ENCODE measurements at regions not wholly inside any gene's neighbourhood (a gene's known extent, or its start where the extent isn't known, plus 50 kb on each side); places are given as distances from the start of the nearest gene placed in this dataset.

DNA sequence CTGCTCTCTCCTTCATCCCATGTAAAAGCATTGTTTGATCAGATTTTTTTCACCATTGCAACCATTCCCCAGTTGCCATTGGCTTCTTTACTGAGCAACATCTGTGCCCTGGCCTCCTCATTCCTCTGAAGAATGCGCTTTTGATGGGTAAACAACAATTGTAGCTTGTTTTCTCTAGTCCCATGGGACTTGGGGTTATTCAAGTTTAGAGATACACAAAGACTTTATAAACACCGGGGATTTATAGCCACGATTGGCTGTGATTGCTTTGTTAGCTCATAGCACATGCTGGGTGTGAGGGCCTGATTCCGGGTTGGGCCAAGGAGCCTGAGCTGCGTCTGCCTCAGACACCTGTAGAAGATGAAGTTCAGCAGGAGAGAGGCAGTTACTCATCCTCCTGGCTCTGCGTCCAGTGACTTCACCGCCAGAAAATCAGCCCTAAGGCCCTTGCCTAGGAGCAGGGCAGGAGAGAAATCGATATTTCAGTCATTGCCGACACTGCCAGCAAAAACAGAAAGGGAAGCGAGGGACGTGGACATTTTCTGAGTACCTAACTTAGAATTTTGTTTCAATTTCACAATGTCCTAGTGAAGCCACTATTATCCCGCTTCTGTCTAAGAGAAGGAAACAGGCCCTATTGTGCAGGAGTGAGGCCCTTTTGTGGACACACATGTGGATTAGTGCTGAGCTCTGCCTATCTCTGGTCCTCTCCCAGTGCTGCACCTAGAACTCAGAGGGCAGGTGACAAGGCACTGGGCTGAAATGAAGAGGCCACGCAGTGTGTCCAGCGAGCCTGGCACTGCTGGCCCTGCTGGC lies 159.8 kb upstream of the USP24 start:
- TF ChIP-seq, protein P1, sequence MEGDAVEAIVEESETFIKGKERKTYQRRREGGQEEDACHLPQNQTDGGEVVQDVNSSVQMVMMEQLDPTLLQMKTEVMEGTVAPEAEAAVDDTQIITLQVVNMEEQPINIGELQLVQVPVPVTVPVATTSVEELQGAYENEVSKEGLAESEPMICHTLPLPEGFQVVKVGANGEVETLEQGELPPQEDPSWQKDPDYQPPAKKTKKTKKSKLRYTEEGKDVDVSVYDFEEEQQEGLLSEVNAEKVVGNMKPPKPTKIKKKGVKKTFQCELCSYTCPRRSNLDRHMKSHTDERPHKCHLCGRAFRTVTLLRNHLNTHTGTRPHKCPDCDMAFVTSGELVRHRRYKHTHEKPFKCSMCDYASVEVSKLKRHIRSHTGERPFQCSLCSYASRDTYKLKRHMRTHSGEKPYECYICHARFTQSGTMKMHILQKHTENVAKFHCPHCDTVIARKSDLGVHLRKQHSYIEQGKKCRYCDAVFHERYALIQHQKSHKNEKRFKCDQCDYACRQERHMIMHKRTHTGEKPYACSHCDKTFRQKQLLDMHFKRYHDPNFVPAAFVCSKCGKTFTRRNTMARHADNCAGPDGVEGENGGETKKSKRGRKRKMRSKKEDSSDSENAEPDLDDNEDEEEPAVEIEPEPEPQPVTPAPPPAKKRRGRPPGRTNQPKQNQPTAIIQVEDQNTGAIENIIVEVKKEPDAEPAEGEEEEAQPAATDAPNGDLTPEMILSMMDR (IDR thresholded peaks at IDR 0.05; ENCODE audit: extremely low read depth, missing control alignments), result no peak
- DNase-seq (ENCODE audit: low spot score), result no peak

DNA sequence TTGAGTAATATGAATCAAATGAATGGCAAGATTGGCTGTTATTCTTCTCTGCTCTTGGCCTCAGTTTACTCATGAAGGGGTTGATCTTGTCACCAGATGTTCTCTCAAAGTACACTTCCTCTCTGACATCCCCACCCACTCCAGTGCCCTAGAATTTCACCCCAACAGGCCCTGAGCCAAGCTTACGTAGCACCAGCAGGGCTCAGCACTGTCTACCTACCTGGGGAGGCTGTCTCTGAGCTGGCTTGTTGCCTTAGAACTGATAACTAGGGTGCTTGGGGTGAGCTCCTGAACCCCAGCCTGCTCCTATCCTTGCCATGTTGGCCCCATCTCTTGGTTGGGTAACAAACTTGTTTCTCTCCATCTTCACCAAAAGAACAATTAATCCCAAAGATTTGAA lies 159.1 kb upstream of the USP24 start:
- TF ChIP-seq, protein P1 (IDR thresholded peaks at IDR 0.05; ENCODE audit: extremely low read depth, missing control alignments), result no peak
- DNase-seq (ENCODE audit: low spot score), result no peak

DNA sequence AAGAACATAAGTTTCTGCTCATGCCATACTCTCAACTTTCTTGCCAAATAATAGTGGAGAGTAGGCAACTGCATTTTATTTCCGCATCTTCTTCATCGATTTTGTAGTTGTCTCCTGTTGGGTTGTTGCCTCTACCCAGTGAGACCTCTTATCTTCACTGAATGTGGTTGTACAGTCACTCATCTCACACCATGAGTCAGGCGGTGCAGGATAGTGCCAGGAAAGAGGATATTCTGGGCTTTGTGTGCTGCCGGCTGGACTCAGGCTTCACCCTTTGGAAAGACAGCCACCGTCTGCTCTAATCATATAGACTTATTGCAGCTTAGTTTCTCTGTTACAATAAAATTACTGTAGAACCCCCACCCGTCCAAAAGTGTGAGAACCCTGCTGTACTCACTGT lies 154.3 kb upstream of the USP24 start:
- DNase-seq (ENCODE audit: low spot score), result no peak
- TF ChIP-seq, protein P1 (IDR thresholded peaks at IDR 0.05; ENCODE audit: extremely low read depth, missing control alignments), result no peak

DNA sequence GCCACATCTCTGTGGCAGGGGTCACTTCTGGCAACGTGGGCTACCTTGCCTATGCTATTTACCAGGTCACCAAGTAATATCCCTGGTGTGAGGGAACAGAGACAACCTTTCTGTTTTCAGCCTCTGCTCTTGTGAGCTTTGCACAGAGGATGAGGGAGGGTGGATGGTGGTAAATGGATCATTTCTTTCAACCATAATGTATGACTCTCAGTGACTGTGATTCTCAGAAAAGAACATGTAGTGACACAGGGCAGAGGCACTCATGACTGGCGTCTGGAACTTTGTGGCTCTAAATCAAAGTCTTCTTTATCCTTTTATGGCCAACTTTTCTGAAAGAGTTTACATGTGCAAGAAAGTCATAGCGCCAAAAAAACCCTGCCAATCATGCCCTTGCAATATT lies 153.5 kb upstream of the USP24 start:
- DNase-seq (ENCODE audit: low spot score), result no peak
- TF ChIP-seq, protein P1 (IDR thresholded peaks at IDR 0.05; ENCODE audit: extremely low read depth, missing control alignments), result no peak

DNA sequence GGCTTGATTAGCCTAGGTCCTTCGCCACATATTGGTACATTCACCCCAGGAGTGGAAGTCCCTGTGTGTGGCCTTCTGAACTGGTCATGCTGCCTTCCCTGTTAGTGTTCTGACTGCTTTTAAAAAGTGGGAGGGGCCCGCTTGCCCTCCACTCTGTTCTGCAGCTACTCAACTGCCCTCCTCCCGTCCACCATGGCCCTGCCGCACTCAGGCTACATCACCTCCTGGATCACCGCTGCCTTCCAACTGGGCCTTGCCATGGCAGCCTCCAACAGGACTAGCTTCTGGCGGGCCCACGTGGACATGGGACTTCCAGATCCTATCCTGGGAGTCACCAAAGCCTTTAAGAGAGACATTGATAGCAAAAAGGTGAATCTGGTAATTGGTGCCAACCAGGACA lies 152.1 kb upstream of the USP24 start:
- TF ChIP-seq, protein P1 (IDR thresholded peaks at IDR 0.05; ENCODE audit: extremely low read depth, missing control alignments), result no peak
- DNase-seq (ENCODE audit: low spot score), result no peak

DNA sequence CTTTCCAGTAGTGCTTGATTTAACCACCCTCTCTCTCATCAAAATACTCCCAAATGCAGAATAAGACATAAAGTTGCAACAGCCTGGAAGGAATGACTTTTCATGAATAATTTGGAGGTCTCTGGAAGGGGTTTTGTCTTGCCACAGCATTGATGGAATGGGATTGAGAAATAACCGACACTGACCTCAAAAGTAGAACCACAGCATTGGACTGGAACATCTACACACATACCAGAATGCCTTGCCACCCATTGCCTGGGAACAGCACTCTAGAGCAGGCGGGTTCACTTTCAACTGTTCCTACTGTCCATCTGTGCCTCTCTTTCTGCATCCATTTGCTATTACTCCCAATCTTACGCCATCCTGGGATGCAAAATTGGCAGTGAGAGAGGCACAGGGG lies 149.1 kb upstream of the USP24 start:
- no peak for DNase-seq (ENCODE audit: low spot score)
- TF ChIP-seq, protein P1 (IDR thresholded peaks at IDR 0.05; ENCODE audit: extremely low read depth, missing control alignments), result no peak

DNA sequence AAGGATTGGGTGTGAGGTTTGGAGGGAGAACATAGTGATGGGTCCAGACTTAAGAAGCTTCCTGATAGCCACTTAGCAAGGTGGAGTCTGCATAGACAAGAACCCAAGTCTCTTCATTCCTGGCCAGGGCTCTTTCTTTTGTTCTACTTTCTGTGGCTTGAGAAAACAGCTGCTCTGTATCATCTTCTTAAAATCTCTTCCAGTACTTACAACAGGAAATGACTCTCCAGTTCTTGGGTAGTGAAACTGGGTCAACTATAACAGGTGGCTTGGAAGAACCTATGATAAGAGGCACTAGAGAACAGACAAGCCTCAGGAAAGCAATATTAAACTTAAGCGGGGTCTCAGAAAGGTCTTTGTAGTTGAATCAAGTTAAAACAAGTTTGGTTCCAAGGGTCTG lies 148.1 kb upstream of the USP24 start:
- TF ChIP-seq, protein P1 (IDR thresholded peaks at IDR 0.05; ENCODE audit: extremely low read depth, missing control alignments), result no peak
- DNase-seq (ENCODE audit: low spot score), result no peak

All from GM20000 (cell line).